ENCODE measurements at regions not wholly inside any gene's neighbourhood (a gene's known extent, or its start where the extent isn't known, plus 50 kb on each side); places are given as distances from the start of the nearest gene placed in this dataset.
"Not testable (repeated sequence)": the region's sequence is repeated elsewhere in the genome, so short reads cannot be mapped to it uniquely, and the experiment has no call there.

DNA sequence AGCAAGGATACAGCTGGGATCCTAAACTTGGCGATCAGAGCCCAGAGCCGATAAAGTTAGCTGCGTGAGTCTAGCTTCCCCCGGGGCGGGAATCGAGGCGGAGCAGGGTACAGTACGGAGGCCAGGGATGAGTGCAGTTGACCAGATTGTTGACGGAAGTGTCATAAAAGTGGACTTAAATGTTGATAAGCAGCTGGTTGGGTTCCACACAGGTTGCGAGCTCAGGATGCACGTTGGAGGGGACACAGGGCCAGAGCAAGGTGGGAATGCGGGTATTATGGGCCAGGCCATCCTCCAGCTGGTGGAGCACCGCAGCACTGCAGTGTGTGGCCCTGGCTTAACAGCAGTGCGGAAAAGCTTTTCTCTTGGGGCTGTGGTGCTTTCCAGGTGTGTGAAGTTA lies 76.0 kb upstream of the PZP start:
- TF ChIP-seq, protein P1, sequence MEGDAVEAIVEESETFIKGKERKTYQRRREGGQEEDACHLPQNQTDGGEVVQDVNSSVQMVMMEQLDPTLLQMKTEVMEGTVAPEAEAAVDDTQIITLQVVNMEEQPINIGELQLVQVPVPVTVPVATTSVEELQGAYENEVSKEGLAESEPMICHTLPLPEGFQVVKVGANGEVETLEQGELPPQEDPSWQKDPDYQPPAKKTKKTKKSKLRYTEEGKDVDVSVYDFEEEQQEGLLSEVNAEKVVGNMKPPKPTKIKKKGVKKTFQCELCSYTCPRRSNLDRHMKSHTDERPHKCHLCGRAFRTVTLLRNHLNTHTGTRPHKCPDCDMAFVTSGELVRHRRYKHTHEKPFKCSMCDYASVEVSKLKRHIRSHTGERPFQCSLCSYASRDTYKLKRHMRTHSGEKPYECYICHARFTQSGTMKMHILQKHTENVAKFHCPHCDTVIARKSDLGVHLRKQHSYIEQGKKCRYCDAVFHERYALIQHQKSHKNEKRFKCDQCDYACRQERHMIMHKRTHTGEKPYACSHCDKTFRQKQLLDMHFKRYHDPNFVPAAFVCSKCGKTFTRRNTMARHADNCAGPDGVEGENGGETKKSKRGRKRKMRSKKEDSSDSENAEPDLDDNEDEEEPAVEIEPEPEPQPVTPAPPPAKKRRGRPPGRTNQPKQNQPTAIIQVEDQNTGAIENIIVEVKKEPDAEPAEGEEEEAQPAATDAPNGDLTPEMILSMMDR (IDR thresholded peaks at IDR 0.05): not testable (repeated sequence)
- TF ChIP-seq POLR2A (IDR thresholded peaks at IDR 0.05): not testable (repeated sequence)
